H1 (cell line): ENCODE measurements at regions not wholly inside any gene's neighbourhood (a gene's known extent, or its start where the extent isn't known, plus 50 kb on each side); places are given as distances from the start of the nearest gene placed in this dataset.

Source experiments
- CTCF ChIA-PET: fragments of 300-600 bp; sonication (Branson Sonifier 250); formaldehyde crosslinking; loops from one replicate; lab custom pipeline; 2021; ENCODE audit not compliant: partially characterized antibody; lab: Charles Lee
- POLR2A ChIA-PET: fragments of 300-600 bp; sonication (Branson Sonifier 250); formaldehyde crosslinking; loops from one replicate; lab custom pipeline; 2021; ENCODE audit warnings: inconsistent platforms; ENCODE audit not compliant: partially characterized antibody; lab: Charles Lee
- DNase-seq, 2 experiments: peaks; one replicate each; pipeline versions ENCODE4 v3.0.0 to v3.0.0-alpha.2; 2010 to 2022; ENCODE audit warnings: low spot score in 2 of 2, low read depth in 1 of 2, mixed read lengths in 1 of 2
- FAIRE-seq: peaks from 2 replicates; lab custom pipeline; 2011; peaks lifted over from hg19 to GRCh38; lab: Jason Lieb, UNC
- H2AFZ ChIP-seq: 2 replicates; pipeline ENCODE4 v1.8.1; 2012; ENCODE audit warnings: low read length, inconsistent platforms
- H2AK5ac ChIP-seq: 2 replicates; pipeline ENCODE4 v1.6.1; 2013; ENCODE audit warnings: low read depth, low read length
- H2BK120ac ChIP-seq: replicated peaks from 2 replicates; pipeline ENCODE3; 2013; ENCODE audit warnings: low read depth, low read length, inconsistent platforms
- H2BK12ac ChIP-seq: 2 replicates; pipeline ENCODE4 v1.6.1; 2013; ENCODE audit warnings: low read depth, low read length
- H2BK15ac ChIP-seq: 2 replicates; pipeline ENCODE4 v1.6.1; 2013; ENCODE audit warnings: low read length
- H2BK20ac ChIP-seq: 2 replicates; pipeline ENCODE4 v1.6.1; 2013; ENCODE audit warnings: low read length
- H2BK5ac ChIP-seq: 2 replicates; pipeline ENCODE4 v1.6.1; 2013; ENCODE audit warnings: low read depth, low read length
- H3K14ac ChIP-seq: 2 replicates; pipeline ENCODE4 v1.6.1; 2013; ENCODE audit warnings: inconsistent platforms; ENCODE audit not compliant: insufficient read length
- H3K18ac ChIP-seq: 2 replicates; pipeline ENCODE4 v1.6.1; 2013; ENCODE audit warnings: low read length; ENCODE audit errors: extremely low read depth
- H3K23ac ChIP-seq: 2 replicates; pipeline ENCODE4 v1.6.1; 2013; ENCODE audit warnings: inconsistent platforms; ENCODE audit not compliant: insufficient read length
- H3K23me2 ChIP-seq: 2 replicates; pipeline ENCODE4 v1.6.1; 2013; ENCODE audit warnings: low read depth, low read length
- H3K27ac ChIP-seq: 2 replicates; pipeline ENCODE4 v1.6.1; 2011; ENCODE audit warnings: low read depth, low read length, inconsistent platforms
- H3K27me3 ChIP-seq, 4 experiments: replicated peaks in 1 of 4; 1 replicate in 1 of 4; 2 replicates in 3 of 4; pipeline versions ENCODE4 v1.6.1 to v1.8.1; 2011 to 2013; ENCODE audit warnings: low read length in 3 of 4, mild to moderate bottlenecking in 3 of 4, inconsistent platforms in 2 of 4, mixed read lengths in 2 of 4, moderate library complexity in 1 of 4; ENCODE audit not compliant: control insufficient read depth in 3 of 4, insufficient read depth in 3 of 4; ENCODE audit errors: extremely low read depth in 1 of 4
- H3K36me3 ChIP-seq, 4 experiments: 2 replicates each; pipeline versions ENCODE4 v1.6.1 to v1.8.1; 2011 to 2013; ENCODE audit warnings: mild to moderate bottlenecking in 4 of 4, low read length in 3 of 4, moderate library complexity in 2 of 4, control low read depth in 1 of 4, inconsistent platforms in 1 of 4; ENCODE audit not compliant: insufficient read depth in 4 of 4, control insufficient read depth in 2 of 4
- H3K4ac ChIP-seq: replicated peaks from 2 replicates; pipeline ENCODE3; 2013; ENCODE audit warnings: low read length, low read depth, mixed read lengths, inconsistent platforms; ENCODE audit not compliant: insufficient read length
- H3K4me1 ChIP-seq, 4 experiments: replicated peaks in 1 of 4; 1 replicate in 1 of 4; 2 replicates in 3 of 4; pipeline versions ENCODE4 v1.6.1 to v1.8.1; 2011 to 2013; ENCODE audit warnings: low read length in 3 of 4, inconsistent platforms in 2 of 4, mixed read lengths in 1 of 4; ENCODE audit not compliant: insufficient read depth in 4 of 4, control insufficient read depth in 3 of 4
- H3K4me2 ChIP-seq, 2 experiments: 2 replicates each; pipeline versions ENCODE4 v1.6.1 to v1.8.1; 2011 to 2013; ENCODE audit warnings: low read depth in 2 of 2, low read length in 2 of 2, control low read depth in 1 of 2, inconsistent platforms in 1 of 2, mild to moderate bottlenecking in 1 of 2; ENCODE audit not compliant: insufficient read depth in 1 of 2
- H3K4me3 ChIP-seq, 4 experiments: fragments of 200-600, 300-600 bp in 1 of 4; sonication (generic), shearing (Covaris generic), sonication (Bioruptor Twin) in 1 of 4; 2 replicates each; pipeline versions ENCODE4 v1.5.1 to v1.8.1; 2011 to 2016; ENCODE audit warnings: low read length in 4 of 4, low read depth in 3 of 4, control low read depth in 2 of 4, inconsistent platforms in 2 of 4, mild to moderate bottlenecking in 2 of 4, mixed read lengths in 1 of 4, moderate library complexity in 1 of 4; ENCODE audit not compliant: insufficient read depth in 2 of 4; ENCODE audit errors: extremely low read depth in 1 of 4
- H3K56ac ChIP-seq: replicated peaks from 2 replicates; pipeline ENCODE3; 2013; ENCODE audit warnings: low read depth, mild to moderate bottlenecking, mixed read lengths, low read length, inconsistent platforms; ENCODE audit not compliant: insufficient read length
- H3K79me1 ChIP-seq: 2 replicates; pipeline ENCODE4 v1.6.1; 2013; ENCODE audit warnings: low read depth, low read length, control low read depth
- H3K79me2 ChIP-seq, 2 experiments: 2 replicates each; pipeline versions ENCODE4 v1.6.1 to v1.8.1; 2012 to 2013; ENCODE audit warnings: low read length in 2 of 2, mild to moderate bottlenecking in 2 of 2, inconsistent platforms in 1 of 2; ENCODE audit not compliant: insufficient read depth in 2 of 2, control insufficient read depth in 1 of 2
- H3K9ac ChIP-seq, 4 experiments: replicated peaks in 1 of 4; 1 replicate in 1 of 4; 2 replicates in 3 of 4; pipeline versions ENCODE4 v1.6.1 to v1.8.1; 2011 to 2013; ENCODE audit warnings: low read depth in 3 of 4, low read length in 3 of 4, control low read depth in 2 of 4, mild to moderate bottlenecking in 2 of 4, moderate library complexity in 2 of 4, inconsistent platforms in 1 of 4; ENCODE audit errors: extremely low read depth in 1 of 4
- H3K9me3 ChIP-seq, 2 experiments: 2 replicates each; pipeline versions ENCODE4 v1.6.1 to v1.8.1; 2012 to 2013; ENCODE audit warnings: mild to moderate bottlenecking in 2 of 2, moderate library complexity in 2 of 2, control low read depth in 1 of 2, inconsistent platforms in 1 of 2, low read depth in 1 of 2, low read length in 1 of 2, mixed read lengths in 1 of 2; ENCODE audit not compliant: insufficient read depth in 2 of 2
- H4K20me1 ChIP-seq, 2 experiments: replicated peaks in 1 of 2; 2 replicates each; pipeline versions ENCODE3 to v1.8.1; 2011 to 2013; ENCODE audit warnings: inconsistent platforms in 2 of 2, low read length in 2 of 2, mild to moderate bottlenecking in 1 of 2; ENCODE audit not compliant: insufficient read depth in 2 of 2, control insufficient read depth in 1 of 2
- H4K5ac ChIP-seq: 2 replicates; pipeline ENCODE4 v1.6.1; 2013; ENCODE audit warnings: low read length, low read depth, mixed read lengths, inconsistent platforms; ENCODE audit not compliant: insufficient read length
- H4K8ac ChIP-seq: 2 replicates; pipeline ENCODE4 v1.8.0; 2013; ENCODE audit warnings: mild to moderate bottlenecking, moderate library complexity, low read length, inconsistent platforms; ENCODE audit not compliant: insufficient read depth; ENCODE audit errors: extremely low read depth
- H4K91ac ChIP-seq: replicated peaks from 2 replicates; pipeline ENCODE3; 2013; ENCODE audit warnings: low read length, mixed read lengths, inconsistent platforms; ENCODE audit not compliant: insufficient read length
- ASH2L ChIP-seq: fragments of 200-600, 300-600 bp; sonication (generic); IDR thresholded peaks from one replicate; pipeline ENCODE4 v1.7.1; 2017; ENCODE audit warnings: low read length
- ATF2 ChIP-seq: IDR thresholded peaks from 2 replicates; pipeline ENCODE4 v1.6.1; 2012; ENCODE audit warnings: low read length, inconsistent platforms
- CTBP2 ChIP-seq: IDR thresholded peaks from 2 replicates; pipeline ENCODE4 v1.7.0; 2011; ENCODE audit warnings: borderline replicate concordance, mild to moderate bottlenecking, moderate library complexity, mixed read lengths, low read length; ENCODE audit not compliant: insufficient read depth, insufficient read length
- FOSL1 ChIP-seq: IDR thresholded peaks from 2 replicates; pipeline ENCODE4 v1.6.1; 2011; ENCODE audit warnings: mild to moderate bottlenecking, low read depth, low read length, moderate library complexity; ENCODE audit not compliant: insufficient read depth
- HDAC2 ChIP-seq, 2 experiments: fragments of 300-600 bp in 1 of 2; sonication (generic) in 1 of 2; IDR thresholded peaks; 2 replicates each; pipeline ENCODE4 v1.6.1; 2011 to 2012; ENCODE audit warnings: low read depth in 2 of 2, low read length in 2 of 2, mild to moderate bottlenecking in 2 of 2, moderate library complexity in 2 of 2, borderline replicate concordance in 1 of 2, inconsistent platforms in 1 of 2
- JUN ChIP-seq: IDR thresholded peaks from 2 replicates; pipeline ENCODE4 v1.6.1; 2011; ENCODE audit warnings: low read depth, mild to moderate bottlenecking, improper control_type of control experiment, low read length
- NRF1 ChIP-seq: IDR thresholded peaks from 2 replicates; pipeline ENCODE4 v1.6.1; 2011; ENCODE audit warnings: mild to moderate bottlenecking, low read depth, low read length, improper control_type of control experiment
- POLR2AphosphoS5 ChIP-seq: IDR thresholded peaks from 2 replicates; pipeline ENCODE4 v1.6.1; 2011; ENCODE audit warnings: low read depth, low read length
- RBBP5 ChIP-seq: IDR thresholded peaks from 2 replicates; pipeline ENCODE4 v1.7.1; 2012; ENCODE audit warnings: low read depth, mild to moderate bottlenecking, inconsistent platforms, low read length, moderate library complexity, borderline replicate concordance
- SAP30 ChIP-seq: fragments of 300-600 bp; sonication (generic); IDR thresholded peaks from 2 replicates; pipeline ENCODE4 v1.7.1; 2012; ENCODE audit warnings: low read length, moderate library complexity, mild to moderate bottlenecking, inconsistent platforms; ENCODE audit not compliant: insufficient read depth, insufficient replicate concordance
- SIRT6 ChIP-seq: IDR thresholded peaks from one replicate; pipeline ENCODE4 v1.7.1; 2012; ENCODE audit warnings: low read length, inconsistent platforms
- SP4 ChIP-seq: IDR thresholded peaks from 2 replicates; pipeline ENCODE4 v1.6.1; 2012; ENCODE audit warnings: low read length, inconsistent platforms
- SRF ChIP-seq: IDR thresholded peaks from 2 replicates; pipeline ENCODE4 v1.6.1; 2011; ENCODE audit warnings: mild to moderate bottlenecking, low read depth, low read length, moderate library complexity
- YY1 ChIP-seq: IDR thresholded peaks from 2 replicates; pipeline ENCODE4 v1.6.1; 2011; ENCODE audit warnings: low read depth, mild to moderate bottlenecking, low read length
- ZNF274 ChIP-seq: IDR thresholded peaks from 2 replicates; pipeline ENCODE4 v1.7.0; 2012; ENCODE audit warnings: low read length, borderline replicate concordance; ENCODE audit errors: extremely low read depth

- Histone ChIP-seq H3K9ac (no peak overlapping the region), H3K79me2 (no peaks in the 10 kb centered on the region), H2BK120ac (no peak overlapping the region), H3K18ac (no peak overlapping the region), H2BK5ac (no peak overlapping the region), H3K56ac (no peak overlapping the region), H3K9me3 (no peaks in the 10 kb centered on the region), H4K20me1 (no peaks in the 10 kb centered on the region), H2BK12ac (no peak overlapping the region), H4K8ac (no peak overlapping the region), H2AK5ac (no peak overlapping the region), H3K4me3 (no peak overlapping the region), H2BK20ac (no peak overlapping the region), H3K4me2 (no peak overlapping the region), H4K91ac (no peak overlapping the region), H3K23me2 (no peaks in the 10 kb centered on the region), H3K27me3 (no peaks in the 10 kb centered on the region), H4K5ac (no peak overlapping the region), H3K4ac (no peak overlapping the region), H3K27ac (no peak overlapping the region), H3K79me1 (no peaks in the 10 kb centered on the region), H3K14ac (no peak overlapping the region), H3K36me3 (no peaks in the 10 kb centered on the region), H3K4me1 (no peaks in the 10 kb centered on the region), H3K23ac (no peak overlapping the region), H2AFZ (no peak overlapping the region), H2BK15ac (no peak overlapping the region)
- no peak for DNase-seq
- FAIRE-seq, result no peak
- ChIA-PET POLR2A (no interaction called here), CTCF (interaction anchor here (1.0 to 2.1 kb wide), 2 partner anchors 11 to 171 kb away, joined by 3 to 5 read pairs; no protein-coding TSS in a partner anchor)
- no peak for TF ChIP-seq NRF1
- no peak for TF ChIP-seq ASH2L
- no peak for TF ChIP-seq SAP30
- no peak for TF ChIP-seq SRF
- TF ChIP-seq YY1, result no peak
- no peak for TF ChIP-seq JUN
- no peak for TF ChIP-seq HDAC2 (IDR thresholded peaks at IDR 0.05; ENCODE audit: borderline replicate concordance in 1 of 2, low read depth in 2 of 2, low read length in 2 of 2)
- TF ChIP-seq FOSL1, result no peak
- TF ChIP-seq SIRT6, result no peak
- TF ChIP-seq SP4, result no peak
- TF ChIP-seq RBBP5, result no peak
- no peak for TF ChIP-seq CTBP2
- TF ChIP-seq ZNF274, result no peak
- TF ChIP-seq POLR2AphosphoS5, result no peak
- TF ChIP-seq ATF2, result no peak
Measured at GRCh38 chr2:149766339-149766738, 178.8 kb upstream of the MMADHC start.
